NCI-H748 (cell line): ENCODE measurements at regions not wholly inside any gene's neighbourhood (a gene's known extent, or its start where the extent isn't known, plus 50 kb on each side); places are given as distances from the start of the nearest gene placed in this dataset.
"Not testable (repeated sequence)": the region's sequence is repeated elsewhere in the genome, so short reads cannot be mapped to it uniquely, and the experiment has no call there.

Experiments
- DNase-seq: peaks from one replicate; lab custom pipeline; 2025; ENCODE audit not compliant: unreplicated experiment; lab: John Stamatoyannopoulos, UW

DNA sequence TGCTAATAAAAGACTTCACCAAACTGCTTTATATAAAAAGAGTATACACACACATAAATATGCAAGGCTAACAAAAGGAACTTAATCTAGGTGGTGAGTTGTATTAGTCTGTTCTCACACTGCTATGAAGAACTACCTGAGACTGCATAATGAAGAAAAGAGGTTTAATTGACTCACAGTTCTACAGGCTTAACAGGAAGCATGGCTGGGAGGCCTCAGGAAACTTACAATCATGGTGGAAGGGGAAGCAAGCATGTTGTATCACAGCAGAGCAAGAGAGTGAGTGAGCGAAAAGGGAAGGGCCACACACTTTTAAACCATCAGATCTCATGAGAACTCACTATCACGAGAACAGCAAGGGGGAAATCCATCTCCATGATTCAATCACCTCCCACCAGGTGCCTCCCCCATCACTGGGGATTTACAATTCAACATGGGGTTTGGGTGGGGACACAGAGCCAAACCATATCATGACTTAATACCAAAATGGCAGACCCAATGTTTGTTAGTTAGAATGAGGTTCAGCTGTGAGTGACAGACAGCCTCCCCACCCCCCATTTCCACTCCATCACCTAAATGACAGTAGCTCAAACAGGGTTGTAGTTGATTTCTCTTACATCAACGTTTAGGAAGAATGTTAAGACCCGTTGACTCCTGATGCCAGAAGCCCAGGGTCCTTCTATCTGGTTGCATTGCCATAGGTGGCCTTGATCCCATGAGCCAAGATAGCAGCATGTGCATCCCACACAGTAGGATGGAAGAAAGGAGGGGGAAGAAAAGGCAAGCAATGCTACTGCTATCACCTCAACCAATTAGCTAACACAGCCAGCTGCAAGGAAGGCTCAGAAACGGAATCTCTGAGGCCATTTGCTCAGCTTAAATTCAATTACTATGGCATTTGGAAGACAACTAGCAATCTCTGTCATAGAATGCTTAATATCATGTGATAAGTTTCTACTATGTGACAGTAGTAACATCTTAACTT, 77.0 kb downstream of the CCDC71L start:
- DNase-seq, result no peak

DNA sequence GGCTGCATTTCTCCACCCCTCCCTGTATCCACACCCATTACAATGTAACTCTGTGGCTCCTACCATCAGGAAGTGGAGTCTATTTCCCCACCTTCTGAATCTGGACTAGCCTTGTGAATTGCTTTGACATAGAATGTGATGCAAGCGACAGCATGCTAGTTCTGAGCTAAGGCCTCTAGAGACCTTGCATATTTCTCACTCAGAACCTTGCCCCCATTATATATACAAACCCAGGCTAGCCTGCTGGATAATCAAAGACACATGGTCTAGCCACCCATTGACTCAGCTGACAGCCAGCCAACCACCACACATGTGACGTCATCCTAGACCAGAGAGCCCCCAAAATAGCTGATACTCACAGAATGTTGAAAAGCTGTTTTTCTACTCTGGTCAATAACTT, 77.9 kb downstream of the CCDC71L start:
- no peak for DNase-seq

DNA sequence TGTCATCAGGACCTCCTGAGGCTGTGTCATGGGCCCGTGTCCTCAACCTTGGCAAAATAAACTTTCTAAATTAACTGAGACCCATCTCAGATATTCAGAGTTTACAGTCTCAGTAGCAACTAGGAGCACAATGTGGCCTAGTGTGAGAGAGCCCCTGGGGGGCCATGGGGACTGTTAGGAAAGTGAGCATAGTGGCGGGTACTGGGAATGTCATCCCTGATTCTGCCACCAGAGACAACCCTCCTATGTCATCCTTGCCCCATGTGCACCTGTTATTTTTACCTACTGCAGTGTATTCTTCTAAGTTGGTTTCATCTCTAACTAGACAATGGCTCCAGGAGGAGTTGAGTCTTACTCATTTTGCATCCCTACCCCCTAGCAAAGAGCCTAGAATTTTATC, 78.6 kb downstream of the CCDC71L start:
- DNase-seq, result no peak

DNA sequence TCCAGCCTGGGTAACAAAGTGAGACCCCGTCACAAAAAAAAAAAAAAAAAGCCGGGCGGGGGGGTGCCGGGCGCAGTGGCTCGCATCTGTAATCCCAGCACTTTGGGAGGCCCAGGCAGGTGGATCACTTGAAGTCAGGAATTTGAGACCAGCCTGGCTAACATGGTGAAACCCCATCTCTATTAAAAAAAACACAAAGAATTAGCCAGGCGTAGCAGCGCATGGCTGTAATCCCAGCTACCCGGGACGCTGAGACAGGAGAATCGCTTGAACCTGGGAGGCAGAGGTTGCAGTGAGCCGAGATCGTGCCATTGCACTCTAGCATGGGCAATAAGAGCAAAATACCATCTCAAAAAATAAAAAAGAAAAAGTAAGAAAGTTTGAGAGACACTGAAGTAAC, 81.9 kb downstream of the CCDC71L start:
- not testable (repeated sequence) for DNase-seq

DNA sequence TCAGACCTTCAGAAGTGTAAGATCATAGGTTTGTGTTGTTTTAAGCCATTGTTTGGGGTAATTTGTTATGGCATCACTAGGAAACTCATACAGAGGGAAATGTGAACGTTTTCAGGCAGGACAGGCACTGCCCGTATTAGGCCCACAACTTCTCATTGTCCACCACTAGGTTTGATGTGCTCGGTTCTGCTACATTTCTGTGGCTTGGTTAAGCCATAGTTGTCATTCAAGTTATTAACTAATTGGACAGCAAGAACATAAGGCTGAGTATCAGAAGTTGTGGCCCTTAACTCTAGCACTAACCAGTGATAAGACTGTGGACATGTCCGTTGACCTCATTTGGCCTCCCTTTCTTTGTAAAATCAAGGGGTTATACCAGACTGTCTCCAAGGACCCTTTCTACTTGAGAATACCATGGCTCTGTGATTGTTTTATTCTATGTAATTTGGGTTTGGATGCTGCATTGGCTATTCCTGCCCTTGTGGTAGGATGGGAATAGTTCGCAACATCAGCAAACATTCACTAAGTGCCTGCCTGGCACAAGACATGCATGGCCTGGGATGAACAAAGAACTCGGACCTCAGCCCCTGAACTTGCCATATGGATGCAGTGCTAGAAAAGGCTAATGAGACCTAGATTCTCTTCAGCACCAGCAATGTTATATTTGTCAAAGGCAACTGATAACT, 85.7 kb downstream of the CCDC71L start:
- DNase-seq, result no peak

DNA sequence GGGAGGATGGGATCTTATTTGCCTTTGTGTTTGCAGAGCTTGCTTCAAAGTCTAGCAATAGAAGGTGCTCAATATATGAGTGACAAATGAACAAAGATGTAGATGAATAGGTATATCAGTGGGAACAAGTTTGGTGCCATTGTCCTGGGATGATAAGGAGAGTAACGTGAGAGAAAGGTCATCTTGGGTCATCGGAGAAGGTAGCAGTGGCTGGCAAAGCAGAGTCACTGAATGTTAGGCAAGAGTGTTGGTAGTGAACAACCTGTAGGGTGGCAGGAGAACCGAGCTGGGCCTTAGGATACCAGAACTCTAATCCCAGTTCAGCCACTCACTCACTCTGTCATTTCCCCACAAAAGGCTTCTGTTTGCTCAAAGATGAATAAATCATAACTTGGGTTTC, 87.2 kb downstream of the CCDC71L start:
- DNase-seq, result no peak

DNA sequence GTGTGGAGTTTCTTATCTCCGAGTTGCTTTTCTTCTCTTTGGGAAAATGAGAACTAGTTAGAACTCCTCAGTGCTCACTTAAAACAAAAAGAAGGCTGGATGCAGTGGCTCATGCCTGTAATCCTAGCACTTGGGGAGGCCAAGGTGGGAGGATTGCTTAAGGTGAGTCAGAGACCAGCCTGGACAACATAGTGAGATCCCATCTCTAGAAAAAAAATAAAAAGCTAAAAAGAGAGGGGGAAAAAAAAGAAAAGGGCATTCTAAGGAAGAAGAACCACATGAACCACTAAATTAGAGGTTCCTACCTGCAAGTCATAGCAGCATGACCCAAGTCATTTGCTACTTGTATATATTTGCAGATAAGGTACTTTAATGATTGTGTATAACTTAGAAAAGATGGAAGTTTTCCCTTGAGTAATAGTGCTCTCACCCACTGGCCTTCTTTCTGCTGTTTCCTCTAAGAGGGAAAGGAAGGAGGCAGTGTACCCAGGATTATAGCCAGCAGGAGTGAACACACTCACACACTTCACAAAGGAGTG, 87.8 kb downstream of the CCDC71L start:
- no peak for DNase-seq

DNA sequence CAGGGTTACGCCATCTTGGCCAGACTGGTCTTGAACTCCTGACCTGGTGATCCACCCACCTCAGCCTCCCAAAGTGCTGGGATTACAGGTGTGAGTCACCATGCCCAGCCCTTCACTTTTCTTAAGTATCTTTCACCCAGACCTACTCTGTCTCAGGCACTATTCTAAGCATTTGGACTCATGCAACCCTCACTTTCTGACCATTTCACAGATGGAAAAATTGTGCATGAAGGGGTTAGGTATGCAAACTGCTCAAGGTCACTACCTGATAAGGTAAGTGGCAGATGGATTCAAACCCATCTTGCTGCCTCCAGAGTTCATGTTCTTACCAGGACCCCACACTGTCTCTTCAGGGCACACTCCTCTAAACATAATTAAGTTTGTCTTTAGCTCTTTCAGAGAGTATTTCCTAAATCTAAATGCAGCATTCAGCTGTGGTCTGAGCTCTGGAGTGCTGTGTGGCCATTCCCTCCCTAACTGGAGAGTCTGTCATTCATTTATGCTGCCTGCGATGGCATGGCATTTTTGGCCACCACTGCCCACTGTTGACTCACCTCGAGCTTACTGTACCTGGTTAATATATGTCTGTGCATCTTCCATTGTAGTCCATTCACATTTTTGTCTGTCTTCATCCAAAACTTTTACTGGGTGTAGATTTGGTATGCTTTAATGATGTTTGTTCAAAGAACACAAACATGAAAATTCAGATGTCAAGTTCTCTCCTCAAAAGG, 88.4 kb downstream of the CCDC71L start:
- no peak for DNase-seq

DNA sequence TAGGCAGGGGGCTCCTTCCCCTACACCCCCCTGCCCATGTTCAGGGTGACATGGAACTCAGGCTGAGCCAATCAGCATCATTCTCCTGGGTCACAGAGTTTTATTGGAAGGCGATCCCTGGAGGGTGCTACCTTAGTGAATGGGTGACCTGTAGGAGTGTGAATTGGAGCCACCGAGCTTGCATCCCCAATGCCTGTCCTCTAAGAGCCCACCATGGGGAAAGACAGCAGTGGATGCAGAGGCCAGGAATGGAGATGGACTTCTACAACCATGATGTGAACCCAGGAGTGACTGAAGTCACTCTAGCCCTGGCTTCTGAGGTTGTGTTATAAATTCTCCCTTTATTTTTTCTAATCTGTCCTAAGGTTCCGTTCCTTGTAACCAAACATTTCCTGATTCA, 89.4 kb downstream of the CCDC71L start:
- no peak for DNase-seq

DNA sequence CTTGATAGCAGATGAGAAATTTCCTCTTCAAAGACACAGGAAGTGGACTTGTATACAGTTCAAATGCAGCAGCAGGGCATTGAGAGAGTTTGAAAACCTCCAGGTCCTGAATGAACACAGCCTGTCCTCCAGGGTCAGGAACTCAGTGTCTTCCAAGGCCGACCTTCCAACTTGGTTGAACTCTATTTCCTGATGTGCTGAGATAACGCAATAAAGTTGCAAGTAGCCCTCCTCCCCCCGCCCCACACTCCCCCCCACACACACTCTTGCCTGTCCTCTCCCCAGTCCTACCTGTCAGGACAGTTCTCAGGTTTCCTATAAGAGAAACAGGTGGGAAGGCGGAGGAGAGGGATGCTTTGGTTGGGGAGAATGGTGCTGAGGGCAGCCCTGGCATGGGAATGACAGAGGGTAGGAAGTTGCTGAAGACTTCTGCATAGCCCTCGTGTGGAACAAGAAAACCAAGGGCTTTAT, 90.0 kb downstream of the CCDC71L start:
- no peak for DNase-seq

DNA sequence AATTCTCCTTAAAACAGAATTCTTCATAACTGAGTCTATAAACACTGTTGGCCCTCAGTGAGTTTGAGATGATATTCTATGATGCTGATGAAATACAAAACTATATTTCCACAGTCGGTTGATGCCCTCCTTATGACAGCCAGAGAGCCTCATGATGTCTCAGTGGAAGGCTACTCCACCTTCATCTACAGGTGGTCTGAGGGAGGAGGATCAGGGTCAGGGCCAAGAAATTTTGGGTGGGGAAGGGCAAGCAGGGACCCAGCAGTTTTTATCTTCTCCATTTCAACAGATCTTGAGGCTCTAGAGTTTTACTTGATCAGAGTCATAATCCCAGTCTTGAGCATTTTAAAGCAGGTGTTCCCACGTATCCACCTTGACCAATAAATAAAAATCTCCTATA, 90.8 kb downstream of the CCDC71L start:
- no peak for DNase-seq

DNA sequence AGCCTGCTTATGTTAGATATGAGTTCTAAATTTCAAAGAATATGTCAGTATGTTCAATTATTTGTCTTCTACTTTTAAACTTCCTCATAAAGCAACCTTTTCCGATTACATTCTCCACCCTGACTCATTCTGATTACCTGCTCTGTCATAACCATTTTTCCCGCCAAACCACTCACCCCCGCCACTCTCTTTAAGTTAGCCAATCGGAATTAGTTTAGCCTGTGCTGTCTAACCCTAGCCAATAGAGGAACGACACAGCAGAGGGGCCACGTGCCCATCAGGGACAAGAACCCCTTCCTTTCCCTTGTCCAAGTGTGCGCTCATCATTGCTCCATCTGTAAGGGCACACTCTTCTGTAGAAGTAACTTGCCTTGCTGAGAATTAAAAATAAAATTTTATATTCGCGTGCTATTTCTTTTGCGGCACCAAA, 91.4 kb downstream of the CCDC71L start:
- DNase-seq, result no peak

DNA sequence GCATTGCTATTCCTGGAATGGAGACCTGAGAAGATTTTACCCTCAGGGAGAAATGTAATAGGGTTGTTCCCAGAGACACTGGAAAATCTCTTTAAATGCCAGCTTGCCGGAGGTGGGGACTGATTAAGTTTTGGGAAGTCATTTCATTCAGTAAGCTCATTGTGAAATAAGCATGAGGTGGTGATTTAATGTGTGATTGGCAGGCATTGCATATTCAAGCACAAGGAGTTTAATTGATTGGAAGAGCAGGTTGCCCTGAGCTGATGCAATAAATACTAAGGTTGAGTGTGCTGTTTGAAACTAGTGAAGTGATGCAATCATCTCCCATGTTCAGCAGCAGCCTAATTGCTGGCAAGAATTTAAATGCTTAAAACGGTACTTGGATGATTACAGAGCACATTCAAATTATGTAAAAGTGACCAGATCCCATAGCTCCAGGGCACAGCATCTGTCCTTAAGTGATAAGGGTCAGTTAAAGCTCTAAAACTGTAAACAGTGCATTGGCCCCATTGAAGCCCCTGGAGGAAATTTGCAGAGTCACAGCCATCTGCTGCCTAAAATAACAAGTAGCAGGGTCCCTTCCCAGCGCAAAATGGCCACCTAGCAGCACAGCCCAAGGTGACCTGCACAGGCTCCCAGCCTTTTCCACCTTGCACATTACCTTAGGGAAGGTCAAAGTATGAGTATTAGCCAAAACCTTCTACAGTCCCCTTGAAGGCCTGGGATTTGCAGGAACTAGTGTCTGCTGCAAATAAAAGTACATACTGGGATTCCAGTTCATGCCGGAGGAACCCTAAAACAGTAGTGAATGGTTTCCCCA, 92.1 kb downstream of the CCDC71L start:
- peak; percentile 75 for DNase-seq

DNA sequence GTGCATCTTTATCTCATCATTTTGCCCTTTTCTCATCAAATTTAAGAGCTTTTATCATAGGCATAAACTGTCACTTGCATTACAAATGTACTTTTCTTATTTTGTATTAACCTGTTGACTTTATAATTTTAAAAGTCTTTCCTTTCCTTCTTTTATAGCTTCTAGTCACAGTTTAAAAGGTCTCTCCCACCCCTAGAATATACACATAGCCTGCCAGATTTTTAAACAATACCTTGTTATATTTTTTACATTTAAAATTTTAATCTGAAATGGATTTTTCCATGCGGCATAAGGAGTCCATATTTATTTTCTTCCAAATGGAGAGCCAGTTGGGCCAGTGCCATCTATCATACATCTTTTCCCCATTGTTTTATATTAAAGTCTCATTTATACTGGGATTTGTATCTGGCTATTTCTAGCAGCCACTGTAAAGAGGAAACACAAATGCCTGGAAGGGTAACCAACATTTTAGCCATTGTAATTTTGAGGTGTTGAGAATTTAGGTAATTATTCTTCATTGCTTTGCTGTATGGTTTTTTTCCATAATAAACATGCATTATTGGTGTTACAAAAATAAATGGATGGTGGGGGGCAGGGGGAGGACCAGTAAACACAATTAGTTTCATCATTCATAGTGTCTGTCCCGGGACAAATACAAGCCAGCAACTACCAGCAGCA, 92.8 kb downstream of the CCDC71L start:
- no peak for DNase-seq

DNA sequence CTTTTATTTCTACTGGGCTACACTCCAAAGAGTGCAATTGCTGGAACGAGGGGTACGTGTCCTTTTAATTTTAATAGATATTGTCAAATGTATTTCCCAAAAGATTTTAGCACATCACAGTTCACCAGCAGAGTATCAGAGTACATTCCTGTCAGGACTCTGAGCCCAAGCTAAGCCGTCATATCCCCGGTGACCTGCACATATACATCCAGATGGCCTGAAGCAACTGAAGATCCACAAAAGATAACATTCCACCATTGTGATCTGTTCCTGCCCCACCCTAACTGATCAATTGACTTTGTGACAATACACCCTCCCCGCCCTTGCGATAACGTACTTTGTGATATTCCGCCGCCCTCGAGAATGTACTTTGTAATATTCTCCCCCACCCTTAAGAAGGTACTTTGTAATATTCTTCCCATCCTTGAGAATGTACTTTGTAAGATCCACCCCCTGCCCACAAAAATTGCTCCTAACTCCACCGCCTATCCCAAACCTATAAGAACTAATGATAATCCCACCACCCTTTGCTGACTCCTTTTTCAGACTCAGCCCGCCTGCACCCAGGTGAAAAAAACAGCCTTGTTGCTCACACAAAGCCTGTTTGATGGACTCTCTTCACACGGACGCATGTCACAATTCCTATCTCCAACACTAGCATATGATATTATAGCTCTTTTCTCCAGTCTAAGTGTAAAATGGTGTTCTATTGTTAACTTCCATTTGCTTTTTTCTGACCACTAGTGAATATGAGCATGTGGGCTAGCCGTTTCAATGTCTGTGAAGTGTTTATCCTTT, 93.6 kb downstream of the CCDC71L start:
- not testable (repeated sequence) for DNase-seq

DNA sequence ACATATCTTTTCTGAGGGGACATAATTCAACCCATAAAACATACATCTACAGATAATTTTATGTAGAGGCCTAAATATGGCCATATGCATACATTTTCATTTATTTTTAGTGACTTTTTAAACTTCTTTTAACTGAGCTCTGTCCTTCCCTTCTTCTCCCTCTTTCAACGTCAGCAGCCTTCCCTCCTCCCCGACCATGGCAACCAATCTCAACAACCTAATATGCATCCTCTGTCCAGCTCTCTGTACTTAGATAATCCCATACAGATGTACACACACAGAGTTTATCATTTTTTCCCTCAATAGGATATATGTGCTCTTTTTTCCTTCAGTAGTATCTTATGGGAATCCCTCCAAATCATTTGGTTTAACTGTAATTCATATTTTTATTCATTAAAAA, 94.3 kb downstream of the CCDC71L start:
- DNase-seq, result no peak

DNA sequence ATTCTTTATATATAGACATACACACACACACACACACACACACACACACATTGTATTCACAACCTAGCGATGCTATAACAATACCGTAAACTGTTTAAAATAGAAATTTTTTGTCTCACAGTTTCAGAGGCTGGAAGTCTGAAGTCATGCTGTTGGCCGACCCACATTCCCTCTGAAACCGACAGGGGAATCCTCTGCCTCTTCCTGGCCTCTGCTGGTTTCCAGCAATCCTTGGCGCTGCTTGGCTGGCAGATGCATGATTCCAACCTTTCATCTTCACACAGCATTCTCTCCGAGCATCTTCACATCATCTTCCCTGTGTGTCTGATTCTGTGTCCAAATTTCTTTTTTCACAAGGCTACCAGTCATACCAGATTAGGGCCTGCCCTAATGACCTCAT, 94.8 kb downstream of the CCDC71L start:
- DNase-seq, result no peak

DNA sequence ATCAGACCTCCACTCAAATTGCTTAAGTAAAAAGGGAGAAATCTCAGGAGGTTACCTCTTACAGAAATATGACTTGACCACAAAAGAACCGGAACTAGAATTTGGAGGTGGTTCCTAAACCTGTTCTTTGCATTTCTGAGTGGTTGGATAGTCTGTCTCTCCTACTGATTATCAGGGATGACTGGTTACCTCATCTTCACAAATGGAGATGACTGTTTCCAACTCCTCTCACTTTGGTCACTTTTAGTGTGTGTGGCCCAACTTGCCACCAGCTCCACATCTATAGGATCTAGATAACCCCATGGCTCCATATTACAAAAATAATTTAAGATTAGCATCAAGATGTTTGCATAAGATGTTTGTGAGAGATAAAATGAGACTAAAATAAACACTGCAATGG, 95.5 kb downstream of the CCDC71L start:
- DNase-seq, result no peak
